Astrocyte (in vitro differentiated cells and primary cell): ENCODE measurements at regions not wholly inside any gene's neighbourhood (a gene's known extent, or its start where the extent isn't known, plus 50 kb on each side); places are given as distances from the start of the nearest gene placed in this dataset.

Source experiments
- DNase-seq: peaks from one replicate; pipeline ENCODE4 v3.0.0-alpha.2; 2010; ENCODE audit warnings: low read depth
- FAIRE-seq: peaks from 2 replicates; lab custom pipeline; 2011; peaks lifted over from hg19 to GRCh38; lab: Jason Lieb, UNC
- H2AFZ ChIP-seq: 2 replicates; pipeline ENCODE4 v1.6.0; 2012; ENCODE audit warnings: low read depth, low read length, inconsistent platforms
- H3K27ac ChIP-seq: 2 replicates; pipeline ENCODE4 v1.5.1; 2011; ENCODE audit warnings: low read depth, low read length, inconsistent platforms
- H3K27me3 ChIP-seq: 2 replicates; pipeline ENCODE4 v1.6.0; 2011; ENCODE audit warnings: low read length, inconsistent platforms; ENCODE audit not compliant: insufficient read depth
- H3K36me3 ChIP-seq: 2 replicates; pipeline ENCODE4 v1.5.1; 2011; ENCODE audit warnings: low read length, inconsistent platforms; ENCODE audit not compliant: insufficient read depth
- H3K4me1 ChIP-seq: 2 replicates; pipeline ENCODE4 v1.5.1; 2011; ENCODE audit warnings: low read length, inconsistent platforms; ENCODE audit not compliant: insufficient read depth
- H3K4me2 ChIP-seq: 2 replicates; pipeline ENCODE4 v1.6.0; 2012; ENCODE audit warnings: low read length, inconsistent platforms
- H3K4me3 ChIP-seq: 2 replicates; pipeline ENCODE4 v1.5.1; 2011; ENCODE audit warnings: low read depth, mild to moderate bottlenecking, low read length, inconsistent platforms; ENCODE audit not compliant: insufficient read depth
- H3K79me2 ChIP-seq: 2 replicates; pipeline ENCODE4 v1.6.0; 2012; ENCODE audit warnings: mild to moderate bottlenecking, low read length, inconsistent platforms; ENCODE audit not compliant: insufficient read depth
- H3K9ac ChIP-seq: 2 replicates; pipeline ENCODE4 v1.6.0; 2012; ENCODE audit warnings: mild to moderate bottlenecking, low read length, inconsistent platforms
- H3K9me3 ChIP-seq: 2 replicates; pipeline ENCODE4 v1.5.1; 2012; ENCODE audit warnings: low read depth, mild to moderate bottlenecking, low read length, inconsistent platforms; ENCODE audit not compliant: insufficient read depth
- H4K20me1 ChIP-seq: 2 replicates; pipeline ENCODE4 v1.6.0; 2012; ENCODE audit warnings: low read length, inconsistent platforms; ENCODE audit not compliant: insufficient read depth
- H3K27ac Mint-ChIP-seq: one replicate; pipeline ENCODE4 v1.8.0; 2021; ENCODE audit warnings: mild to moderate bottlenecking, mixed read lengths; ENCODE audit not compliant: unreplicated experiment
- H3K27me3 Mint-ChIP-seq: one replicate; pipeline ENCODE4 v1.8.0; 2021; ENCODE audit warnings: low read depth, mixed read lengths; ENCODE audit not compliant: unreplicated experiment
- H3K36me3 Mint-ChIP-seq: one replicate; pipeline ENCODE4 v1.8.0; 2021; ENCODE audit warnings: low read depth, mixed read lengths; ENCODE audit not compliant: unreplicated experiment
- H3K4me1 Mint-ChIP-seq: one replicate; pipeline ENCODE4 v1.8.0; 2021; ENCODE audit warnings: low read depth, mixed read lengths; ENCODE audit not compliant: unreplicated experiment
- H3K4me3 Mint-ChIP-seq: one replicate; pipeline ENCODE4 v1.8.0; 2021; ENCODE audit warnings: mild to moderate bottlenecking, moderate library complexity, mixed read lengths; ENCODE audit not compliant: unreplicated experiment
- H3K9me3 Mint-ChIP-seq: one replicate; pipeline ENCODE4 v1.8.0; 2021; ENCODE audit warnings: mild to moderate bottlenecking, mixed read lengths; ENCODE audit not compliant: unreplicated experiment
- CTCF ChIP-seq: IDR thresholded peaks from 2 replicates; pipeline ENCODE4 v1.5.1; 2011; ENCODE audit warnings: low read depth, mild to moderate bottlenecking, inconsistent platforms, low read length, moderate library complexity; ENCODE audit not compliant: insufficient read depth
- EZH2 ChIP-seq: IDR thresholded peaks from 2 replicates; pipeline ENCODE4 v1.6.1; 2012; ENCODE audit warnings: mild to moderate bottlenecking, low read length, inconsistent platforms; ENCODE audit not compliant: insufficient read depth

GRCh38 chr20:63064745-63065711 is 58.3 kb upstream of the BHLHE23 start:
- Histone ChIP-seq H3K36me3 (no peaks in the 10 kb centered on the region), H3K4me1 (no peaks in the 10 kb centered on the region), H3K27ac (no peak overlapping the region), H4K20me1 (peaks cover 3% of the 10 kb centered on the region), H2AFZ (no peak overlapping the region), H3K9ac (no peak overlapping the region), H3K9me3 (peaks cover 7% of the 10 kb centered on the region), H3K4me2 (no peak overlapping the region), H3K4me3 (no peak overlapping the region), H3K79me2 (no peaks in the 10 kb centered on the region), H3K27me3 (no peaks in the 10 kb centered on the region)
- TF ChIP-seq CTCF: no peak
- TF ChIP-seq EZH2: no peak
- FAIRE-seq (no peak), DNase-seq (no peak)
- H3K27ac Mint-ChIP-seq: no peak overlapping the region
- no peaks in the 10 kb centered on the region for H3K36me3 Mint-ChIP-seq
- peaks cover 46% of the 10 kb centered on the region for H3K27me3 Mint-ChIP-seq
- no peaks in the 10 kb centered on the region for H3K4me1 Mint-ChIP-seq
- peaks cover 4% of the 10 kb centered on the region for H3K9me3 Mint-ChIP-seq
- H3K4me3 Mint-ChIP-seq: no peak overlapping the region

- H3K9me3 Mint-ChIP-seq: peaks cover 4% of the 10 kb centered on the region
- Histone ChIP-seq H3K27ac (no peak overlapping the region), H3K79me2 (no peaks in the 10 kb centered on the region), H3K9ac (no peak overlapping the region), H3K36me3 (no peaks in the 10 kb centered on the region), H3K4me3 (no peak overlapping the region), H3K9me3 (peaks cover 7% of the 10 kb centered on the region), H3K4me2 (no peak overlapping the region), H4K20me1 (peaks cover 3% of the 10 kb centered on the region), H3K27me3 (no peaks in the 10 kb centered on the region), H2AFZ (no peak overlapping the region), H3K4me1 (no peaks in the 10 kb centered on the region)
- H3K27ac Mint-ChIP-seq: no peak overlapping the region
- no peak for TF ChIP-seq EZH2
- TF ChIP-seq CTCF: no peak
- H3K4me1 Mint-ChIP-seq: no peaks in the 10 kb centered on the region
- no peaks in the 10 kb centered on the region for H3K36me3 Mint-ChIP-seq
- H3K4me3 Mint-ChIP-seq: no peak overlapping the region
- DNase-seq (no peak), FAIRE-seq (no peak)
- H3K27me3 Mint-ChIP-seq: peaks cover 46% of the 10 kb centered on the region
Observed at GRCh38 chr20:63064310-63064709, 57.5 kb upstream of the BHLHE23 start.
